Left renal pelvis (tissue), 4 donors: ENCODE measurements at regions not wholly inside any gene's neighbourhood (a gene's known extent, or its start where the extent isn't known, plus 50 kb on each side); places are given as distances from the start of the nearest gene placed in this dataset.

Experiments
- DNase-seq, 4 donors: peaks; one replicate each; pipeline ENCODE4 v3.0.0-alpha.2; 2013; ENCODE audit warnings: low read depth in 4 of 4, low spot score in 3 of 4

- DNase-seq, result no peak
Measured at GRCh38 chr2:15718944-15719323, 127.3 kb downstream of the DDX1 start.

- DNase-seq, result no peak
Measured at GRCh38 chr2:15719566-15720313, 128.1 kb downstream of the DDX1 start.

GRCh38 chr2:15720561-15721307 lies 129.1 kb downstream of the DDX1 start:
- DNase-seq, result no peak

GRCh38 chr2:15721411-15722067 lies 129.9 kb downstream of the DDX1 start:
- DNase-seq, result no peak

GRCh38 chr2:15722980-15723379 lies 131.3 kb downstream of the DDX1 start:
- DNase-seq, result no peak

- no peak for DNase-seq
Measured at GRCh38 chr2:15724235-15724634, 132.6 kb downstream of the DDX1 start.

- no peak for DNase-seq
Measured at GRCh38 chr2:15725101-15725781, 133.6 kb downstream of the DDX1 start.

GRCh38 chr2:15725782-15726112 lies 134.1 kb downstream of the DDX1 start:
- DNase-seq, result no peak

GRCh38 chr2:15726321-15727057 lies 134.8 kb downstream of the DDX1 start:
- no peak for DNase-seq

GRCh38 chr2:15727396-15728244 lies 136.0 kb downstream of the DDX1 start:
- DNase-seq, result no peak

GRCh38 chr2:15728245-15728938 lies 136.7 kb downstream of the DDX1 start:
- no peak for DNase-seq

- no peak for DNase-seq
Measured at GRCh38 chr2:15729001-15729400, 137.3 kb downstream of the DDX1 start.

GRCh38 chr2:15729709-15730544 lies 138.3 kb downstream of the DDX1 start:
- DNase-seq, result no peak

- peak; percentile 70 to 82 (median 73) for DNase-seq
Measured at GRCh38 chr2:15730545-15731212, 139.0 kb downstream of the DDX1 start.

- no peak for DNase-seq
Measured at GRCh38 chr2:15731213-15731888, 139.7 kb downstream of the DDX1 start.

GRCh38 chr2:15731889-15732271 lies 140.2 kb downstream of the DDX1 start:
- no peak for DNase-seq
